ENCODE measurements at regions not wholly inside any gene's neighbourhood (a gene's known extent, or its start where the extent isn't known, plus 50 kb on each side); places are given as distances from the start of the nearest gene placed in this dataset.

GRCh38 chr7:67589183-67589582 lies 592.5 kb downstream of the TYW1 start:
- TF ChIP-seq POLR2AphosphoS5 (IDR thresholded peaks at IDR 0.05), result no peak
- TF ChIP-seq CTCF (IDR thresholded peaks at IDR 0.05), result no peak
